ENCODE measurements at regions not wholly inside any gene's neighbourhood (a gene's known extent, or its start where the extent isn't known, plus 50 kb on each side); places are given as distances from the start of the nearest gene placed in this dataset.

DNA sequence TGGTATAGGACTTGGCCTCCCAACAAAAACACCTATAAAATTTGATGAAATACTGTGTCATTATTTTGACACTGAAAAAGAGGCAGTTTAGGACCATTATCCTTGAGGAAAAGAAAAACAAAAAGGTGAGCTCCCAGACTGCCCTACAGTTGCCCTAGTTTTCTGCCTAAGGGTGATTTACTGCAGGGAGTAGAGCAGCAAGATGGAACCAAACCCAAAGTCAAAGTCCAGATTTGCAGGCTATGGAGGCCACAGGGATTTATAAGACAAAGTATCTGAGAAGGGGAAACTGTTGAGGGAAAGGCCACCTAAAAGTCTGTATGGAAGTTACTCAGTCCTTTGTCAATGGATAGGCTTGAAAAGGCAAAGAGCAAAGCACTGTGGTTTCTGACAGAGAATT is 112.4 kb upstream of the TRPC4 start:
- TF ChIP-seq, protein P1, sequence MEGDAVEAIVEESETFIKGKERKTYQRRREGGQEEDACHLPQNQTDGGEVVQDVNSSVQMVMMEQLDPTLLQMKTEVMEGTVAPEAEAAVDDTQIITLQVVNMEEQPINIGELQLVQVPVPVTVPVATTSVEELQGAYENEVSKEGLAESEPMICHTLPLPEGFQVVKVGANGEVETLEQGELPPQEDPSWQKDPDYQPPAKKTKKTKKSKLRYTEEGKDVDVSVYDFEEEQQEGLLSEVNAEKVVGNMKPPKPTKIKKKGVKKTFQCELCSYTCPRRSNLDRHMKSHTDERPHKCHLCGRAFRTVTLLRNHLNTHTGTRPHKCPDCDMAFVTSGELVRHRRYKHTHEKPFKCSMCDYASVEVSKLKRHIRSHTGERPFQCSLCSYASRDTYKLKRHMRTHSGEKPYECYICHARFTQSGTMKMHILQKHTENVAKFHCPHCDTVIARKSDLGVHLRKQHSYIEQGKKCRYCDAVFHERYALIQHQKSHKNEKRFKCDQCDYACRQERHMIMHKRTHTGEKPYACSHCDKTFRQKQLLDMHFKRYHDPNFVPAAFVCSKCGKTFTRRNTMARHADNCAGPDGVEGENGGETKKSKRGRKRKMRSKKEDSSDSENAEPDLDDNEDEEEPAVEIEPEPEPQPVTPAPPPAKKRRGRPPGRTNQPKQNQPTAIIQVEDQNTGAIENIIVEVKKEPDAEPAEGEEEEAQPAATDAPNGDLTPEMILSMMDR (IDR thresholded peaks at IDR 0.05 in 8 of 11, conservative IDR thresholded peaks at IDR 0.05 in 3 of 11), result no peak
- no peak for TF ChIP-seq POLR2A (IDR thresholded peaks at IDR 0.05)
- TF ChIP-seq POLR2AphosphoS5 (IDR thresholded peaks at IDR 0.05), result no peak

Measured in spleen (tissue), 7 donors.